Trophoblast cell (in vitro differentiated cells and primary cell): ENCODE measurements at regions not wholly inside any gene's neighbourhood (a gene's known extent, or its start where the extent isn't known, plus 50 kb on each side); places are given as distances from the start of the nearest gene placed in this dataset.

Experiments
- DNase-seq, 2 donors: peaks; one replicate each; pipeline ENCODE4 v3.0.0-alpha.2; 2016
- H2AFZ ChIP-seq: 2 replicates; pipeline ENCODE4 v1.6.1; 2013; ENCODE audit warnings: low read length, moderate library complexity, mild to moderate bottlenecking; ENCODE audit not compliant: insufficient read depth, poor library complexity
- H2AK5ac ChIP-seq: 2 replicates; pipeline ENCODE4 v1.6.1; 2013; ENCODE audit warnings: mild to moderate bottlenecking, low read length
- H2BK120ac ChIP-seq: 2 replicates; pipeline ENCODE4 v1.6.1; 2013; ENCODE audit warnings: low read length, mild to moderate bottlenecking, moderate library complexity; ENCODE audit not compliant: insufficient read depth, poor library complexity
- H2BK12ac ChIP-seq: 2 replicates; pipeline ENCODE4 v1.6.1; 2013; ENCODE audit warnings: mild to moderate bottlenecking, low read length, moderate library complexity
- H2BK5ac ChIP-seq: 2 replicates; pipeline ENCODE4 v1.6.1; 2013; ENCODE audit warnings: low read length, low read depth, moderate library complexity, mild to moderate bottlenecking; ENCODE audit not compliant: poor library complexity
- H3K14ac ChIP-seq: 2 replicates; pipeline ENCODE4 v1.6.1; 2013; ENCODE audit warnings: mild to moderate bottlenecking, low read length
- H3K18ac ChIP-seq: 2 replicates; pipeline ENCODE4 v1.6.1; 2013; ENCODE audit warnings: mild to moderate bottlenecking, low read length
- H3K23ac ChIP-seq: 2 replicates; pipeline ENCODE4 v1.6.1; 2013; ENCODE audit warnings: low read length
- H3K27ac ChIP-seq: 2 replicates; pipeline ENCODE4 v1.5.1; 2013; ENCODE audit warnings: low read depth, mild to moderate bottlenecking, inconsistent platforms, low read length, moderate library complexity
- H3K27me3 ChIP-seq: 2 replicates; pipeline ENCODE4 v1.6.1; 2013; ENCODE audit warnings: inconsistent platforms, mild to moderate bottlenecking, low read length, moderate library complexity; ENCODE audit not compliant: insufficient read depth
- H3K36me3 ChIP-seq, 2 experiments: 1 replicate in 1 of 2; 2 replicates in 1 of 2; pipeline ENCODE4 v1.6.1; 2013; ENCODE audit warnings: low read length in 2 of 2, mild to moderate bottlenecking in 2 of 2, moderate library complexity in 1 of 2; ENCODE audit not compliant: insufficient read depth in 2 of 2, control insufficient read depth in 1 of 2
- H3K4ac ChIP-seq: 2 replicates; pipeline ENCODE4 v1.6.1; 2013; ENCODE audit warnings: low read depth, mild to moderate bottlenecking, low read length, moderate library complexity
- H3K4me1 ChIP-seq, 2 experiments: 1 replicate in 1 of 2; 2 replicates in 1 of 2; pipeline ENCODE4 v1.6.1; 2013; ENCODE audit warnings: low read length in 2 of 2, mild to moderate bottlenecking in 2 of 2, moderate library complexity in 1 of 2; ENCODE audit not compliant: insufficient read depth in 2 of 2, control insufficient read depth in 1 of 2
- H3K4me2 ChIP-seq: 2 replicates; pipeline ENCODE4 v1.6.1; 2013; ENCODE audit warnings: inconsistent platforms, mild to moderate bottlenecking, low read length, moderate library complexity
- H3K4me3 ChIP-seq: 2 replicates; pipeline ENCODE4 v1.5.1; 2013; ENCODE audit warnings: mild to moderate bottlenecking, low read depth, low read length, inconsistent platforms
- H3K79me1 ChIP-seq: one replicate; pipeline ENCODE4 v1.6.1; 2013; ENCODE audit warnings: low read length
- H3K79me2 ChIP-seq: 2 replicates; pipeline ENCODE4 v1.6.1; 2013; ENCODE audit warnings: low read length, mild to moderate bottlenecking; ENCODE audit not compliant: control insufficient read depth, insufficient read depth, poor library complexity
- H3K9ac ChIP-seq: 2 replicates; pipeline ENCODE4 v1.6.1; 2013; ENCODE audit warnings: mild to moderate bottlenecking, low read length
- H3K9me3 ChIP-seq: 2 replicates; pipeline ENCODE4 v1.6.1; 2013; ENCODE audit warnings: low read depth, mild to moderate bottlenecking, control low read depth, inconsistent platforms, low read length; ENCODE audit not compliant: insufficient read depth
- H4K12ac ChIP-seq: 2 replicates; pipeline ENCODE4 v1.6.1; 2013; ENCODE audit warnings: low read depth, mild to moderate bottlenecking, low read length, moderate library complexity
- H4K8ac ChIP-seq: 2 replicates; pipeline ENCODE4 v1.6.1; 2013; ENCODE audit warnings: low read depth, mild to moderate bottlenecking, low read length, moderate library complexity
- H4K91ac ChIP-seq: one replicate; pipeline ENCODE4 v1.6.1; 2013; ENCODE audit warnings: low read depth, mild to moderate bottlenecking, low read length, moderate library complexity
- WGBS: extraction: QIAGEN DNeasy Blood & Tissue Kit; methylation state at CpG from one replicate; pipeline ENCODE4 v1.1.7; 2013; ENCODE audit warnings: missing lambda C conversion rate; ENCODE audit not compliant: insufficient read length, insufficient coverage; ENCODE audit errors: extremely low coverage; 5-methylcytosine and 5-hydroxymethylcytosine counted together

DNA sequence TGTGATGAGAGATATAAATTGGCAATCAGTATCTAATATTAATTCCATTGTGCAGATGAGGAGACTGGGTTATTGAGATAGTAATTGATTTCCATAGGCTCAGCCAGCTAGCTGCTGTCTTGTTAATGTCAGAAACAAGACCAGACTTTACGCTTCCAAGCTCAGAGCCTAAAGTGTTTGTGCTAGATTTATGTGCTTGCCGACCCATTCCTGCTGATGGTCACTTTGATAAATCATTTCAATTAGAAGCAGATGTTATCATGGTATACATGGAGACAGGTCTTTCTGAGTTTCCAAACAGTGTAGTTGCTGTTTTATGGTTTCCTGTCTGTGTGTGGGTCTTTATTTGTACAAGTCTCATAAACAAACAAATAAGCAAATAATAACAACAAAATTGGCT lies 92.8 kb downstream of the AQP4 start:
- no peak overlapping the region for H2AFZ ChIP-seq
- H4K91ac ChIP-seq, result no peak overlapping the region
- no peak overlapping the region for H3K4me2 ChIP-seq
- H3K18ac ChIP-seq, result no peak overlapping the region
- H2BK5ac ChIP-seq, result no peak overlapping the region
- no peak overlapping the region for H3K23ac ChIP-seq
- no peak overlapping the region for H2BK120ac ChIP-seq
- no peak overlapping the region for H3K4ac ChIP-seq
- H3K4me1 ChIP-seq, result peaks cover 1 to 4% of the 10 kb centered on the region in 2 experiments
- H4K12ac ChIP-seq, result no peak overlapping the region
- peaks cover 1% of the 10 kb centered on the region for H3K9me3 ChIP-seq
- no peak overlapping the region for H2AK5ac ChIP-seq
- no peak overlapping the region for H3K14ac ChIP-seq
- no peak overlapping the region for H2BK12ac ChIP-seq
- no peak overlapping the region for H4K8ac ChIP-seq
- no peaks in the 10 kb centered on the region for H3K79me1 ChIP-seq
- no peak overlapping the region for H3K9ac ChIP-seq
- no peaks in the 10 kb centered on the region for H3K79me2 ChIP-seq
- no peak overlapping the region for H3K27ac ChIP-seq
- no peak overlapping the region for H3K4me3 ChIP-seq
- no peaks in the 10 kb centered on the region for H3K36me3 ChIP-seq
- no CpG with 5 or more reads among the region's 2 CpGs for WGBS
- no peaks in the 10 kb centered on the region for H3K27me3 ChIP-seq
- no peak for DNase-seq

DNA sequence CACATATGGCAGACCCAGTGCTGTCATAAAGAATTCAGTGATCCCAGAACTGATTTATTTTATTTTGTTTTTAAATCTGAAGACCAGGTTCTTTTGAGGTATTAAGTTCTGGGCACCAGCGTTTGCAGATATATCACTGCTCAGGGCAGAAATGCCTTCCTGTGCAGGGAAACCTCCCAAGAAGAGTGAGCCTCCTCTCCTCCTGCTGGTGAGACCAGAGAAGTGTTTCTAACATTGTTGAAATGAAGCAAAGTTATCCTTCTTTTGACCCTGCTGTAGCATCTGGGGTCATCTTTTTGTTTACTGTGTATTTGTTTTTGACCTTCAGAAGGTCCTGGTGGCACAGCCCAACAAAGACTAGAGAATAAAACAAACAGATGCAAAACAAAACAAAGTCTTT lies 94.0 kb downstream of the AQP4 start:
- no CpG with 5 or more reads among the region's 1 CpG for WGBS

DNA sequence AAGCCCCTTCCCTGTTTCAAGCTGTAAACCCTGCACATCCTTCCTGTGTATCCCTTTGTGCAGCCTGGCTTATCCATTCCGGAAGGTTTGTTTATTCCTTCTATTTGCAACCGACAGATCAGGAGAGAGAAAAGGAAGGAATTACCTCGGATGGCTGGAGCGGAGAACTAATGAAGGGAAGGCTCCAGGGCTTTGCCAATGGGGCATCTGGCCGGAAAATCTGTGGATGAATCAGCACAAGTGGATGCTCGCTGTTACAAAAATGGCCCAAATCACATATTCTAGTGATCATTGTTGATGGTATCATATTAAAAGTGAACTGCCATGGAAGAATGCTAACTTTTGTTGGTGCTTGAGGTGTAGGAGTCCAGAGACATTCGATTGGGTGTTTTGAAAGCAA lies 97.1 kb downstream of the AQP4 start:
- Histone ChIP-seq H3K9me3 (peaks cover 1% of the 10 kb centered on the region), H3K4me1 (peaks cover 4 to 10% of the 10 kb centered on the region in 2 experiments), H3K23ac (no peak overlapping the region), H2BK12ac (no peak overlapping the region), H3K4me3 (no peak overlapping the region), H3K27me3 (no peaks in the 10 kb centered on the region), H4K8ac (no peak overlapping the region), H3K79me2 (no peaks in the 10 kb centered on the region), H3K18ac (no peak overlapping the region), H3K14ac (no peak overlapping the region), H3K79me1 (no peaks in the 10 kb centered on the region), H3K4me2 (no peak overlapping the region), H2BK5ac (no peak overlapping the region), H3K9ac (no peak overlapping the region), H2AK5ac (no peak overlapping the region), H3K36me3 (no peaks in the 10 kb centered on the region), H4K12ac (no peak overlapping the region), H3K27ac (no peak overlapping the region), H4K91ac (no peak overlapping the region), H2BK120ac (no peak overlapping the region), H2AFZ (no peak overlapping the region), H3K4ac (no peak overlapping the region)
- WGBS, result no CpG with 5 or more reads among the region's 7 CpGs
- DNase-seq, result no peak

More for the DNA sequence above, 94.0 kb downstream of the AQP4 start:
- Histone ChIP-seq H2BK5ac (no peak overlapping the region), H3K79me1 (no peaks in the 10 kb centered on the region), H3K27ac (no peak overlapping the region), H3K36me3 (no peaks in the 10 kb centered on the region), H3K9me3 (peaks cover 1% of the 10 kb centered on the region), H3K79me2 (no peaks in the 10 kb centered on the region), H3K4me1 (no peaks in the 10 kb centered on the region), H3K4ac (no peak overlapping the region), H3K18ac (no peak overlapping the region), H3K4me2 (no peak overlapping the region), H3K27me3 (no peaks in the 10 kb centered on the region), H4K91ac (no peak overlapping the region), H3K9ac (no peak overlapping the region), H2BK120ac (no peak overlapping the region), H4K8ac (no peak overlapping the region), H2AFZ (no peak overlapping the region), H3K4me3 (no peak overlapping the region), H4K12ac (no peak overlapping the region), H3K14ac (no peak overlapping the region), H2AK5ac (no peak overlapping the region), H3K23ac (no peak overlapping the region), H2BK12ac (no peak overlapping the region)
- DNase-seq, result peak in 1 of 2 donors; percentile 35

DNA sequence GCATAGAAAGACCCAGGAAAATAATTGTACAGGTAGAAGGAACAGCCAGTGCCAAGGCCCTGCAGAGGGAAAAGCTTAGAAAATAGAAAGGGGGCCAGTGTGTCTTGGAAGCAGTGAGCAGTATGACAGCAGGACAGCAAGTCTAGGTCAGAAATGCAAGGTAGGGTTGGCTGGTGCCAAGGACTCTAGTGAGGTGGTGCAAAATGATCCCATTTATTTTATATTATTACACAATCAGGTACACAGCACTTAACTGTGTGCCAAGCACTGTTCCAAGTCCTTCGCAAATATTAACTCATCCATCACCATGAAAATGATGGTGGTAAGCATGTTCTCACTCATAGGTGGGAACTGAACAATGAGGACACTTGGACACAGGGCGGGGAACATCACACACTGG lies 100.0 kb downstream of the AQP4 start:
- H3K79me1 ChIP-seq, result no peaks in the 10 kb centered on the region
- no peak overlapping the region for H3K4me2 ChIP-seq
- peaks cover 4 to 10% of the 10 kb centered on the region in 2 experiments for H3K4me1 ChIP-seq
- DNase-seq, result no peak
- H3K18ac ChIP-seq, result no peak overlapping the region
- no CpG with 5 or more reads among the region's 2 CpGs for WGBS
- no peak overlapping the region for H2BK12ac ChIP-seq
- no peak overlapping the region for H4K91ac ChIP-seq
- no peak overlapping the region for H3K9ac ChIP-seq
- no peak overlapping the region for H3K14ac ChIP-seq
- H2BK5ac ChIP-seq, result no peak overlapping the region
- no peak overlapping the region for H3K23ac ChIP-seq
- H4K8ac ChIP-seq, result no peak overlapping the region
- no peaks in the 10 kb centered on the region for H3K36me3 ChIP-seq
- H3K4ac ChIP-seq, result no peak overlapping the region
- H4K12ac ChIP-seq, result no peak overlapping the region
- H2AK5ac ChIP-seq, result no peak overlapping the region
- no peaks in the 10 kb centered on the region for H3K79me2 ChIP-seq
- no peak overlapping the region for H3K27ac ChIP-seq
- no peaks in the 10 kb centered on the region for H3K27me3 ChIP-seq
- H3K9me3 ChIP-seq, result no peaks in the 10 kb centered on the region
- no peak overlapping the region for H3K4me3 ChIP-seq
- H2BK120ac ChIP-seq, result no peak overlapping the region
- H2AFZ ChIP-seq, result no peak overlapping the region
